ENCODE measurements at regions not wholly inside any gene's neighbourhood (a gene's known extent, or its start where the extent isn't known, plus 50 kb on each side); places are given as distances from the start of the nearest gene placed in this dataset.

- no peak for DNase-seq (ENCODE audit: low spot score)
These were observed 123.6 kb upstream of the VEPH1 start for GRCh38 chr3:157626817-157627216.

GRCh38 chr3:157624801-157625200 lies 121.6 kb upstream of the VEPH1 start:
- no peak for DNase-seq (ENCODE audit: low spot score)

GRCh38 chr3:157618886-157619285 lies 115.7 kb upstream of the VEPH1 start:
- DNase-seq (ENCODE audit: low spot score): no peak

GRCh38 chr3:157618075-157618760 lies 115.0 kb upstream of the VEPH1 start:
- DNase-seq (ENCODE audit: low spot score): peak; percentile 75

GRCh38 chr3:157614896-157615295 lies 111.7 kb upstream of the VEPH1 start:
- DNase-seq (ENCODE audit: low spot score): no peak

- no peak for DNase-seq (ENCODE audit: low spot score)
These were observed 108.4 kb upstream of the VEPH1 start for GRCh38 chr3:157611536-157612076.

- DNase-seq (ENCODE audit: low spot score): no peak
These were observed 107.8 kb upstream of the VEPH1 start for GRCh38 chr3:157610876-157611535.

GRCh38 chr3:157607826-157608405 lies 104.7 kb upstream of the VEPH1 start:
- no peak for DNase-seq (ENCODE audit: low spot score)

GRCh38 chr3:157606852-157607197 lies 103.6 kb upstream of the VEPH1 start:
- DNase-seq (ENCODE audit: low spot score): no peak

- DNase-seq (ENCODE audit: low spot score): peak; percentile 83
These were observed 103.0 kb upstream of the VEPH1 start for GRCh38 chr3:157606011-157606851.

- no peak for DNase-seq (ENCODE audit: low spot score)
These were observed 102.1 kb upstream of the VEPH1 start for GRCh38 chr3:157605356-157605755.

- no peak for DNase-seq (ENCODE audit: low spot score)
These were observed 99.2 kb upstream of the VEPH1 start for GRCh38 chr3:157602424-157602823.

- DNase-seq (ENCODE audit: low spot score): no peak
These were observed 92.0 kb upstream of the VEPH1 start for GRCh38 chr3:157595259-157595658.

GRCh38 chr3:157594413-157594812 lies 91.2 kb upstream of the VEPH1 start:
- no peak for DNase-seq (ENCODE audit: low spot score)

- no peak for DNase-seq (ENCODE audit: low spot score)
These were observed 89.6 kb upstream of the VEPH1 start for GRCh38 chr3:157592769-157593168.

GRCh38 chr3:157590273-157590672 lies 87.1 kb upstream of the VEPH1 start:
- DNase-seq (ENCODE audit: low spot score): no peak

GRCh38 chr3:157589211-157589610 lies 86.0 kb upstream of the VEPH1 start:
- DNase-seq (ENCODE audit: low spot score): no peak

- DNase-seq (ENCODE audit: low spot score): no peak
These were observed 85.3 kb upstream of the VEPH1 start for GRCh38 chr3:157588386-157589060.

GRCh38 chr3:157586293-157586692 lies 83.1 kb upstream of the VEPH1 start:
- no peak for DNase-seq (ENCODE audit: low spot score)

GRCh38 chr3:157585386-157585785 lies 82.2 kb upstream of the VEPH1 start:
- DNase-seq (ENCODE audit: low spot score): no peak

- no peak for DNase-seq (ENCODE audit: low spot score)
These were observed 79.4 kb upstream of the VEPH1 start for GRCh38 chr3:157582637-157582973.

All from GM03348 (cell line).